GM19395 (cell line): ENCODE measurements at regions not wholly inside any gene's neighbourhood (a gene's known extent, or its start where the extent isn't known, plus 50 kb on each side); places are given as distances from the start of the nearest gene placed in this dataset.
"Not testable (repeated sequence)": the region's sequence is repeated elsewhere in the genome, so short reads cannot be mapped to it uniquely, and the experiment has no call there.

Experiments used
- ATAC-seq: cut with Tn5 transposase; IDR thresholded peaks from one replicate; pipeline ENCODE4 v1.9.1; 2021; ENCODE audit warnings: mild to moderate bottlenecking, moderate library complexity; ENCODE audit not compliant: unreplicated experiment

DNA sequence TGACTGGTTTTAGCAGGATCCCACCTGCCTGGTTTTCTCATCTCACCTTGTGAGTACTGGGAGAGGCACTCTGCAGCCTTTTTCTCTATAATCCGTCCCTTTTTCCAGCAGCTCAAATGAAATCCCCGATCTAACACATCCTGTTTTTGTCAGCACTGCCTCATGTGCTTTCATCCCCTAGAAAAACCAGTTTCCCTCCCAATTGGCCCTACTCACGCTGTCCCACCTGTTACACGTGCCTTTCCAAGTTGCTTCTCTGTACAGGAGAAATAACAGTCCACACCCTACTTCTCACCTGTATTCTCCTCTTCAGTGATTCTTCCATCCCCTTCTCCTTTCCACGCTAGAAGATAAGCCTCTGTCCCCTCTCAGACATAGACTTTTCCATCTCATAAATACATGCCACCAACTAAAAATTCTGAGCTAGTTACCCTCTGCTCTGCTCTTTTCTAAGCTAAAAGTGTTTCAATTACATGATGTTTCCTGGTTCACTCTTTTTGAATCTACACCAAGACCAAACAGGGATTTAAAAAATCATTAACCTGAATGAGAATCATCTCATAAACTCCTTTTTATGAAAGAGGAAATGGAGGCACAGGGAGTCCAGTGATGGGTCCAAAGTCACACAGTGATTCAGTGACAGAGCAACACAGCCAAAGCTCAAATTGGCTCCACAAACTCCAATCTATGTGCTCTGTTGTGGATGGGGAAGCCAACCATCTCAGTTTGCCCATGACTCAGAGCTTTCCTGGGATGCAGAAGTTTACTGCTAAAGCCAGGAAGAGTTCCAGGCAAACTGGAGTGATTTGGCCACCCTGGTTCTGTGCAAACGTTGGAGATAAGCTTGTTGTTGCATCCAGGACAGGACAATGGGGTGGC lies 240.0 kb upstream of the TMEM132C start:
- ATAC-seq: no peak

DNA sequence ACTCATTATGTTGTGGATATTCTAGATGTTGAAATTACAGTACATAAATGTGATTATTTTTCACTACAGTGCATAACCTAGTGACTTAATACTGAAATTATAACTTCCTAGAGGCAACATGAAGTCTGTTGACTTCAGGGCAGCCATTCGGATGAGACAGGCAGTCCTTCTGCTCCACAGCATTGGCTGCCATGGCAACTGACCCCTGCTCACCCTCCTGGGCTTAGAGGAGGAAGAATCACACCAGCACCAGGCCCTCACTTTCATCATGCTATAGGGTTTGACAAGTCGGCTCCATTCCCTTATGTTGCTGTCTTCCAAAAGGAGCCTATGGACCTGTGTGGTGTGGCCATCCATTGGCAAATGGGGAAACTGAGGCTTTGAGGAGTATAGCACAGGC lies 233.5 kb upstream of the TMEM132C start:
- ATAC-seq: no peak

DNA sequence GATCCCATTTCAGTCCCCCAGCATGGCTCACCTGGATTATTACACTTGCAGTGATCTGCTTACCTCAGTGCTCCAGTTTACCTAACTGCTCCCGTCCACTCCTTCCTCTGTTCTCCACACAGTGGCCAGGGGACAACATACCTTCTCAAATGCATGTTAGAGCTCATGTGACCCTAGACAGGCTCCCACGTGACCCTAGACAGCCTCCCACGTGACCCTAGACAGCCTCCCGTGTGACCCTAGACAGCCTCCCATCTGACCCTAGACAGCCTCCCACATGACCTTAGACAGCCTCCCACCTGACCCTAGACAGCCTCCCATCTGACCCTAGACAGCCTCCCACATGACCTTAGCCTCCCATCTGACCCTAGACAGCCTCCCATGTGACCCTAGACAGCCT lies 226.0 kb upstream of the TMEM132C start:
- no peak for ATAC-seq

DNA sequence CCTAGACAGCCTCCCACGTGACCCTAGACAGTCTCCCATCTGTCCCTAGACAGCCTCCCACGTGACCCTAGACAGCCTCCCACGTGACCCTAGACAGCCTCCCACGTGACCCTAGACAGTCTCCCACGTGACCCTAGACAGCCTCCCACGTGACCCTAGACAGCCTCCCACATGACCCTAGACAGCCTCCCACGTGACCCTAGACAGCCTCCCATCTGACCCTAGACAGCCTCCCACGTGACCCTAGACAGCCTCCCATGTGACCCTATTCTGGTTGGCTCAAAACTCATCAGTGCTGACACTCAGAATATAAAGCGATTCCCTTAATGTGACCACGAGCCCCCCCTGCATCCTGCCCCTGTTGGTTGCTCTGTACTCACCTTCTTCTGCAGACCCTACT lies 224.7 kb upstream of the TMEM132C start:
- ATAC-seq: not testable (repeated sequence)

- no peak for ATAC-seq
Observed at GRCh38 chr12:128042825-128043224, 224.1 kb upstream of the TMEM132C start.

- ATAC-seq: no peak
Observed at GRCh38 chr12:128043317-128043716, 223.7 kb upstream of the TMEM132C start.

DNA sequence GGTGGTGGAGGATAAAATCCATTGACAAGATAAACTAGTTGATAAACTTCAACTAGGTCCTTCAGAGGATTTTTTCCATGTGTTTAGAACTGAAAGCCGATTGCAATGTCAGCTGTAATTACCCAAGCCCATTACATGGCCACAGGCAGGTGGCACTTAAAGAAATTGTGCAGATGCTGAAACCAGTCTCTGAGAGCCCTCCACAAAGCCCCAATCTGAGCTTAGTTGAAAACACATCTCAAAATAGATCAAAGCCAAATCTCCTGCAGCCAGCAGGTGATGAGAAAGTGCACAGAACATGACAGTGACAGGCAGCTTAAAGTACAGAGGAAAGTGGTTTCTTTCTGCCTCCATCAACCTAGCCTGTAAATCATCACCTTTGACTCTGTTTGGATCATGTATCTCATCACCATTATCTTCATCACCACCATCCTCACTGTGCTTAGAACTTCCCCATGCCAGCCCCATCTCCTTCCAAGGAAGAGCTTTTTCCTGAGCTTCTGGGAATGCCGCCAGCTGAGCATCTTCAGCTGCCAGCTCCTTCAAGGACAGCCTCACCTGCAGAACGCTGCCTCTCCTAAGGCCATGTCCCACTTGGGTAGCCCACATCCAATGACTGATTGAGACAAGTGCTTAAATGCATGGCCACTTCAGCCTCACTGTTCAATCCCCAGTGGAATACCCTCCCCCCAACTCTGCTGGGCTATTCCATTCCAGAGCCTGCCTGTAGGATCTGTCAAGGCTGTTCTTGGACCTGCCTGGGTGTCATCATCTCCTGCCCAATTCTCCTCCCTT lies 219.5 kb upstream of the TMEM132C start:
- no peak for ATAC-seq

GRCh38 chr12:128052331-128052730 lies 214.6 kb upstream of the TMEM132C start:
- no peak for ATAC-seq

GRCh38 chr12:128052777-128053176 lies 214.2 kb upstream of the TMEM132C start:
- no peak for ATAC-seq

- ATAC-seq: no peak
Observed at GRCh38 chr12:128055567-128055966, 211.4 kb upstream of the TMEM132C start.

DNA sequence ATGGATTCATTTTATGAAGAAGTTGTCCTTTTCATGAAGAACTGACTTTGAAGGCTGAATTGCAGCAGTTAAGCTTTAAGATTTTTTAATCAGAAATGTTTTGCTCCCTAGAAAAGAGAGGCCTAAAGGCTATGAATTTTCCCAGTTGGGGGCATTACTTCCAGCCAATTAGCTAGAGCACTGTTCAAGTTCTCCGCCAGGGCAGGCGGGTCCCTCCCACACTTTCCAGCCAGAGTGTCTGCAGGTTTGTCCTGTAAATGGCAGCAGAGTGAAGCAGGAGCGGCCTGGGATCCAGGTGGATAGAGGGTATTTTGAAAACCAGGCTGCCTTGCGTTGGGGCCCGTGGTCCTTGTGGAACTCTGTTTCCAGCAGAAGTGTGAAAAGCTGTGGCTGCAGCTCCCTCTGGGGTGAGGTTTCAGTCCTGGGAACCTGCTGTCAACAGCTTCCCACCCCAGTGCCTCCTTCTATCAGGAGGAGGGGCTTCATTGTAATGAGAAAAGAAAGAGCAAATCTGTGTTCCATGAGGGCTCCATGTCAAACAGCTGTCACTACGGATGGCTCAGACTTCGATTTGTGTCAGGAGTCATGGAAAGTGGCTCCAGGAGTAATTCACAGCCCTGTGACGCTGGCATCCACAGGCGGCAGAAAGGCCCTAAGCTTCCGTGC lies 210.7 kb upstream of the TMEM132C start:
- no peak for ATAC-seq

DNA sequence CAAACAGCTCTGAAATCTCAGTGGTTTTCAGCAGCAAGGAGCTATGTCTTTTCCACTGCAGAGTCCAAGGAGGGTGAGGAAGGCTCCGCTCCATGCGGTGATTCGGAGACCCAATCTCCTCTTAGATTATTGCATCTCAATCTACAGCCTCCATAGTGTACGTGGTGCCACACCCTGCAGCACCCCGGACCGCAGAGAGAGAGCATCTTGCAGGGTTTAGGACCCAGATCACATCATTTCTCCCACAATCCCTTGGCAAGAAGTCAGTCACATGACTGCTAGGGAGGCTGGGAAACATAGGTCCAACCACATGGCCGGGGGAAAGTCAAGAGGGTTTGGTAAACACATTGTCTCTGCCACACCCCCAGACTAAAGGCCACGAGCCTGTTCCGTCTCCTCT lies 209.4 kb upstream of the TMEM132C start:
- ATAC-seq: no peak

DNA sequence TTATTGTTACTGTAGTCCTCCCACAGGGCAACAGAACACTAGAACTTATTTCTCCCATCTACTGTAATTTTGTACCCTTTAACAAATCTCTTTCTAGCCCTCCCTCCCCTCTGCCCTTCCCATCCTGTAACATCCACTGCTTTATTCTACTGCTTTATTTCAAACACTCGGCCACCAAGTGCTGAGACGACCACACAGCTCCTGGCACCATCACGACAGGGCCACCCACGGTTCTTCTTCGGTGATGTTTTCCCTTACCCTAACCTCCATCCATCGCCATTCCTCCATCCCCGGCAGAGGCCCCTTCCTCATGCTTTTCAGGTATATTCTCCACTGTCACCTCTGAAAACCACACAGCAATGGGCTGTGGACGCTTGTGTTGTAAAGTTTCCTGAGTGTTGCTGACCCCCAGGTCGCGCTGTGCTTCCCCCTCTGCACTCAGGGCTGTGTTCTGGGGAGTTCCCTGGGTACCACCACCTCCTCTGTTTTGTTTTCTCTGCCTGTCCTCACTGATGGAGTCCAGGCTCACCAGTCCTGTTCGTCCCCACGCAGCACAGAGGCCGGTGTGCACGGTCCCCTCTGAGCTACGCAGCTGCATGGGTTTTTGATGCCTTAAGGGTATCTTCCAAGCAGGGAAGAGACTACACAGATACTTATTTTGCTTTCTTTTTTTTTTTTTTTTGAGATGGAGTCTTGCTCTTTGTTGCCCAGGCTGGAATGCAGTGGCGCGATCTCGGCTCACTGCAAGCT lies 207.2 kb upstream of the TMEM132C start:
- no peak for ATAC-seq

GRCh38 chr12:128068211-128068610 lies 198.8 kb upstream of the TMEM132C start:
- ATAC-seq: no peak

DNA sequence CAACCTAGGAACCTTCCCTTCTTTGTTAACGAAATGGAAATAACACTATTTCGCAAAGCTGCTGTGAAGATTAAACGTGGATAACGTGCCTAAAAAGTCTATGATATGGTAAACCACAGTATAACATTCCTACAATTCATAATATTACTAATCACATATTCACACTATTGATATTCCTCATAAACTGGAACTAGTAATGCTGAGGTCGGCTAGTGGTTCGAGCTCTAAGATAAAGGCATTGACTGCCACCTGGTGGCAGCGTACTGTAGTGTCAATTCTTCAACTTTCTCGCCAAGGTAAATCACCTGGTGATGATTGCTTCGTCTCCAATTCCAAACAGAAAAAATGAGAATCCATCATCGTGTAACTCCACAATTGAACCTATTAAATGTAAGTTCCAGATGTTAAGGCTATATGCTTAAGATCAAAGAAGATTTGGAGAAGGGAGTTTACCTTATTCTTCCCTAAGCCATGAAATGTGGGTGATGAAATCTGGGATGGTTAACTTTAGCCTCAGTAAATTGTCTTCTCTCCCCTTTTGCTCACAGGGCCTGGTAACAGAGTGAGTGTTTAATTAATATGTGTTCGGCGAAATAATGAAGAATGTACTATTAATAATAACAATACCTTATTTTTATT lies 197.5 kb upstream of the TMEM132C start:
- ATAC-seq: peak; percentile 77

DNA sequence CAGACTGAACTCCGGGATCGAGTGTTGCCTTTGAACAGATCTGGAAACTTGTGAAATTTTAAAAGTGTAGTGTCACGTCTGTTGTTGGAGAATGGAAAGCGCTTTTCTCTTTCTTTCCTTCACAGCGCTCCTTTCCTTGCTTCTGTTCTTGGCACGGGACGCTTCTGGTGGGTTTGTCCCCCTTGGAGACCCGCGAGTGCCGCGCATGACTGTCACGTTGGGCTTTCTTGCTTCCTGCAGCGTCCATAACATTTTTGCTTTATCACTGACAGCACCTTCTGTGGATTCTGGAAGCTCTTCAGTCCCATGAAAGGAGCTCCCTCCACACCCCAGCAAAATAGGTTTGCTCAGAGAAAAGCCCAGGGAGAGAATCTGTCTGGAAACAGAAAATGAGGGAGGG lies 193.0 kb upstream of the TMEM132C start:
- ATAC-seq: no peak

- ATAC-seq: no peak
Observed at GRCh38 chr12:128075332-128075731, 191.6 kb upstream of the TMEM132C start.

DNA sequence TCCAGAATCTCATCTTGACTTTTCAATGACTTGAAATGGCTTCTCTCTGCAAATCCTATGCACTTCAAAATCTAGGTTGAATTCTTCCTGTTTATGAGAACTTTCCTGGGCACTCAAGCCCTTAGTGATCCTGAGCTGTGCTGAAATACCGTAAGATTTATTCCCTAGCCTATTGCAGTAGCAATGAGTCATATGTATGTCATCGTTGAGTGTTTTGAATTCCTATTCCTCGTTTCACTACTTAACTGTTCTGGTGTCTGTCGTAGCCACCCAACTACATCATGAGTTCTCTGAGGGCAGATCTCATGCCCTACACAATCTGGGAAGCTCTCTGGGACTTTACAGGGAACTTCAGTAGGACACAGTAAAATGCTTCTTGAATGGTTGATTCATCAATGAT lies 190.8 kb upstream of the TMEM132C start:
- no peak for ATAC-seq

- ATAC-seq: no peak
Observed at GRCh38 chr12:128077211-128077916, 189.6 kb upstream of the TMEM132C start.

- ATAC-seq: no peak
Observed at GRCh38 chr12:128077917-128078298, 189.1 kb upstream of the TMEM132C start.
